NCI-H446 treated with DMSO at 0.1 percent for 48 hours (cell line): ENCODE measurements at regions not wholly inside any gene's neighbourhood (a gene's known extent, or its start where the extent isn't known, plus 50 kb on each side); places are given as distances from the start of the nearest gene placed in this dataset.

Experiments
- DNase-seq: peaks from one replicate; lab custom pipeline; 2025; lab: John Stamatoyannopoulos, UW

- no peak for DNase-seq
Measured at GRCh38 chr6:25012657-25013056, 76.9 kb upstream of the RIPOR2 start.

DNA sequence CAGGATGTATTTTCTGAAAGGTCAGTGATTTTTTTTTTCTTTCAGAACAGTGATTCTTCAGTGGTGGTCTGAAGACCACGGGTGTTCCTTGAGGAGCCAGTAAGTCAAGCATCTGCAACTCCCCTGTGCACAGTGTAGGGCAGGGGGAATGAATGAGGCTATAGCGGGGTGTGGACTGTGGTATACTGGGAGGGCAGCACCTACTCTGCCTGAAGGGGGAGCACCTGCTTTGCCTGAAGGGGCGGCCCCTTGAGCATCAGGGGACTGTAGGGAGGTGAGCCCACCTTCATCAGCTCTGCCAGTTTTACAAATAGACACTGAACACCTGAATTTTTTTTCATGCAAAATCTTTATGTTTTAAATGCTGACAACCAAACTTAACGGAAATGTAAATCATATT lies 77.5 kb upstream of the RIPOR2 start:
- DNase-seq, result no peak

GRCh38 chr6:25014369-25014768 lies 78.6 kb upstream of the RIPOR2 start:
- no peak for DNase-seq

- DNase-seq, result no peak
Measured at GRCh38 chr6:25014791-25015560, 79.2 kb upstream of the RIPOR2 start.

GRCh38 chr6:25016014-25016720 lies 80.4 kb upstream of the RIPOR2 start:
- DNase-seq, result no peak

DNA sequence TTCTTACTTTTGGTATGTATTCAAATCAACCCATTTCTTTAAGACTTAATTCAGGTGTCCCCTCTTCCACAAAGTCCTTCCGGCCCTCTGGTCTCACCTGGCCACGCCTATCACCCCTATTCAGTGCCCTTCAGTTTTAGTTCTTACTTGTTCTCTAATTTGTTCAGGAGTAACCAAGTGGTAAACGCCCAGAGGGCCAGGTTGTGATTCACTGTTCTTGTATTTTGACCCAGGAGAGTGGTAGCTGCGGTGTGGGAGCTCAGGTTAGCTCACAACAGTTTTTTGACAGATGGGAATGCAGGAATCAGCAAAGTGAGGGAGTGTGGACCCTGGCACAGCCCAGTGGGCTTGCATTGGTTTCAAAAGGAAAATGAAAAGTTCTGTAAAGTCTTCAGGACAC lies 81.7 kb upstream of the RIPOR2 start:
- no peak for DNase-seq

- DNase-seq, result no peak
Measured at GRCh38 chr6:25017932-25018567, 82.3 kb upstream of the RIPOR2 start.

DNA sequence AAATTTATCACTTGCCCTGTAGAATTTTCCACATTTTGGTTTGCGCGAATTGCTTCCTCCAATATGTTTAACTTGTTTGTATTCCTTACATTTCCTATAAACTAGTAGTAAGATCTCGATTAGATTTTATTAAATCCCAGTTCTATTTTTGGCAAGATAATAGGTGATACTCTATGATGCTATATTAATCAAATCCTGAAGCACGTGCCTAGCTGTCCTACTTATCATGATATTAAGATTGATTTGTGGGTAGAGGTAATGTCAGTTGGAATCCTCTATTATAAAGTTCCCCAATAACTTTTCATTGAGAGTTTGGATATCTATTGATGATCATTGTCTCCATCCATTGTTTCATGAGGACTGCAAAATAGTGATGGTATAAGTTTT lies 82.8 kb upstream of the RIPOR2 start:
- DNase-seq, result no peak

DNA sequence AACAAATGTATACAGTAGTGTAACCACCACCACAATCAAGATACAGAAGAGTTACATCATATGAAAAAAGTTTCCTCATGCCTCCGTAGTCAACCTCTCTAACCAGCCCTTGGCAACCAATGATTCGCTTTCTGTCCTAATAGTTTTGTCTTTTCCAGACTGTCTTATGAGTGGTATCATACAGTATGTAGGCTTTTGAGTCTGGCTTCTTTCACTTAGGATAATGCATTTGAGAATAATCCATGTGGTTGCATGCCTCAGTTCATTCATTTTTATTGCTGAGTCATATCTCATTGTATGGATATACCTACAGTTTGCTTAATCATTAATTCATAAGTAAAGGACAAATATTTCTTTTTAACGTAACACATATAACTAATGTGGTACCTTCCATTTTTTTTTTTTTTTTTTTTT lies 86.4 kb upstream of the RIPOR2 start:
- DNase-seq, result no peak

DNA sequence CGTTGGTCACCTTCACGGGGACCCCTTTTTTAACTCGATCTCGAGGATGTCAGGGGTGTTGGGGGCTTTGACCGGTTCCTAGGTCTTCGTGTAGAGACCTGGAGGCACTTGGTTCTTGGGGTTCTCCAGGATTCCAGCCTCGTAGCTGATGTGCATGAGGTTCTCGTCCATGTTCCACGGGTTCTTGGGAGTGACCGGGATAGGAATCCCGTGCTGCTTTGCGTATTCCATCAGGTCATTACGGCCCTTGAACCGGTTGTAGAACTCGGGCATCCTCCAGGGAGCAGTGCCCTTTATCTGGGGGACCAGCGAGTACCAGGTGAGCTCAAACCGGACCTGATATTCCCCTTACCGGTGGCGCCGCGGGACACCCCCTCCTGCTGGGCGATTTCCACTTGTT lies 88.0 kb upstream of the RIPOR2 start:
- DNase-seq, result no peak

- no peak for DNase-seq
Measured at GRCh38 chr6:25024821-25025220, 89.1 kb upstream of the RIPOR2 start.

- DNase-seq, result no peak
Measured at GRCh38 chr6:25025248-25025918, 89.6 kb upstream of the RIPOR2 start.

- DNase-seq, result no peak
Measured at GRCh38 chr6:25025919-25026301, 90.2 kb upstream of the RIPOR2 start.

DNA sequence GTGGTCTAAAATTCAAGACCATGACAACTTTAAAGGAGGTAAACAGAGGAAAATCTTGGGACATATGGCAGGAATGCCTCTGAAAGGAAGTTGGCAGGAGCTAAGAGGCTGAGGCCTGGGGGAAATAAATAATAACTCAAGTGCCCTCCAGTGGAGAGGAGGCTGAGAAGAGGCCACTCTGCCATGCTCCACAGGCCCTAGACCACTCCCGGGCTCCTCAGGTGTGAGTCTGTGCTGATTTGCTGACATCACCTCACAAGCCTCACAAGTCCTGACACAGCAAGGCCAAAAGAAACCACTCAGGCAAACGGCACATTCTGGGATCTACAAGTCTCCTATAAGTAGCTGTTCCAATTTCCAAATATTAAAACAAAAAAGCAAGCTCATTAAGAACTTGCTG lies 91.0 kb upstream of the RIPOR2 start:
- DNase-seq, result no peak

DNA sequence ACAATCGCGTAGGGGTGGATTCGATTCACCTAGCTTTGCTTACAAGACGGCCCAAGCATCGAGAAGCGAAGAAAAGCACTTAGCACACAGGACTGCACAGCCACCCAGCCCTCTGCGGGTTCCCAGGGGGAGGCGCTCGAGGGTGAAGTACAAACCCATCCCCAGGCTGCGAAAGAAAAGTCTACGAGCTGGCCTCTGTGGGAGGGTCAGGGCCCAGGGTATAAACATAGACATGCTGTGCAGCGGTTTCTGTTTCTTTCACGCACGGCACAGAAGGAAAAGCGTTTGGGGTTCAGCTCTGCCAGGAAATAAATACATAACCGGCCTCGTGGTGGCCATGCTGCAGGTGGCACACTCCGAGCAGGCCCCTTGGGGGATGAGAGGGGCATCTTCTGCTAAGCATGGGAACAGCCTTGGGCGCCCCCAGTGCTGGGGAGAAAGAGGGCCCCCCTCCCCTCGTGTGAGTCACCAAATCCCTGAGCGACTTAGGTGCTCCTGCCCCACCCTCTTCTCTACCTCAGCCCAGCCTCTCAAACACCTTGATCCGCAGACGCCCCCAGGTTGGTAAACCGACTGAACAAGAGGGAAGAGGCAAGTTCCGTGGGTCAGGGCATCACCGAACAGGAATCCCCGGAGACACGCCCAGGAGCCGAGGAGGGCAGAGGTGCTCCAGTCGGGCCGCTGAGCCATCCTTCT lies 91.6 kb upstream of the RIPOR2 start:
- no peak for DNase-seq

- no peak for DNase-seq
Measured at GRCh38 chr6:25028328-25028727, 92.6 kb upstream of the RIPOR2 start.

DNA sequence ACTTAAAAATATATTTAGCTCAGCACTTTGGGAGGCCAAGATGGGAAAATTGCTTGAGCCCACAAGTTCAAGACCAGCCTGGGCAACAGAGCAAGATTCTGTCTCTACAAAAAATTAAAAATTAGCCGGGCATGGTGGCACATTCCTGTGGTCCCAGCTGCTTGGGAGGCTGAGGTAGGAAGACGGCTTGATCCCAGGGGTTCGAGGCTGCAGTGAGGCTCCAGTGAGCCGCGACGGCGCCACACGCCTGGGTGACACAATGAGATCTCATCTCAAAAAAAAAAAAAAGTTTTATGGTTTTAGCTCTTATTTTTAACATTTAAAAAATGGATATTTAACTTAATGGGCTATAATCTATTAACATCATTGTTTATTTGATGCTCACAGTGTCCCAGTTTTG lies 97.2 kb upstream of the RIPOR2 start:
- no peak for DNase-seq

DNA sequence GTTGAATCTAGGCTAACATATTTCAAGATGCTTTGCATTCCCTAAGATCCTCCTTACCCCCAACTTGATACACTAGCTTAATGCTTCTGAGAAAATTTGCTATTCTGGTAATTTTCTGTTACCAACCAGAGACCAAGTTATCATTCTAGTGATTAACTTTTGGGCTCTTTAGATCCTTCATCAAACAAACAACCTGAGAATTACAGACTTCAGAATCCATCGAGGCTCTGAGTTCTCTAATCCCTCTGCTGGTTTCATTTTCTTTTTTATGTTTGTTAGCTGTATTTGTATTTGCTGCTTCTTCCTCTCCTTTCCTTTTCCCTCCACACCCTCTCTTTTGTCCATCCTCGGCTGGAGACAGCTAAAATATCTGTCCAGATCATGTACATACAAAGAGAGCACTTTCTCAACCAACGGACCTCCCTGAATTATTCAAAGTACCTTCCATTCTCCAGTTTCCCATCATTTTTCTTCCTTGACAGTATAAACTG lies 98.7 kb upstream of the RIPOR2 start:
- no peak for DNase-seq

DNA sequence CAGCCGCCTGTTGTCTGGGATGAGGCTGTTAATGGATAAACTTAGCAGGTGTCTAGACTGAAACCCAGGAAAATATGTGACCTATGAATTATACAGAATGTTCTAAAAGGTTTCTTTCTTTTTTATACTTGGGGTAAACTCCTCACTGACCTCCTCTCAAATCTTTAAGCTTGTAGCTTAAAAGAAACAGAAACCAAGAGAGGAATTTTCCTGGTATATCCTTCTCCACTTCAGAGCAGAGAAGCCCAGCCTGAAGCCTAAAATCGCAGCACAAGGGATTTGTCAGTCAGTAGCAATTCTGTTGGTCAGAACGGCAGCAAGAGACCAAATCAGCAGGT lies 99.4 kb upstream of the RIPOR2 start:
- no peak for DNase-seq

GRCh38 chr6:25035512-25036435 lies 100.0 kb upstream of the RIPOR2 start:
- DNase-seq, result no peak

DNA sequence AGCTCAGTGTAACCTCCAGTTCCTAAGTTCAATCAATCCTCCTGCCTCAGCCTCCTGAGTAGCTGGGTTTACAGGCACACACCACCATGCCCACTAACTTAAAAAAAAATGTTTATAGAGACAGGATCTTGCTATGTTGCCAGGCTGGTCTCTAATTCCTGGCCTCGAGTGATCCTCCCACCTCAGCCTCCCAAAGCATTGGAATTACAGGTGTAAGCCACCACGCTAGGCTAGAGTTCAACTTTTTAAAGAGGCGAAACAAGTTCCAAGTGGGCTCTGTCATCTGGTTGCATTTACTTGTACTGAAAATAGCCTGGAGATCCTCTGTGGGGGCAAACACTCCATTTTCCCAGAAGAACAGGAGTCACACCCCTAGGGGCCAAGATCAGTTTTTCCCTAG lies 100.7 kb upstream of the RIPOR2 start:
- DNase-seq, result no peak
